ENCODE measurements at regions not wholly inside any gene's neighbourhood (a gene's known extent, or its start where the extent isn't known, plus 50 kb on each side); places are given as distances from the start of the nearest gene placed in this dataset.

- DNase-seq (ENCODE audit: low spot score) (no peak), ATAC-seq (ENCODE audit: low FRiP score) (no peak)
- TF ChIP-seq CTCF (IDR thresholded peaks at IDR 0.05), result no peak
These were observed 66.6 kb upstream of the C14orf180 start for GRCh38 chr14:104512771-104513640.

GRCh38 chr14:104513641-104514046, 65.9 kb upstream of the C14orf180 start:
- DNase-seq (ENCODE audit: low spot score), result no peak
- TF ChIP-seq CTCF (IDR thresholded peaks at IDR 0.05), result no peak
- ATAC-seq (ENCODE audit: low FRiP score), result no peak

GRCh38 chr14:104514156-104514848, 65.3 kb upstream of the C14orf180 start:
- DNase-seq (ENCODE audit: low spot score), result no peak
- TF ChIP-seq CTCF (IDR thresholded peaks at IDR 0.05), result no peak
- ATAC-seq (ENCODE audit: low FRiP score), result no peak

- no peak for TF ChIP-seq CTCF (IDR thresholded peaks at IDR 0.05)
- DNase-seq (ENCODE audit: low spot score) (no peak), ATAC-seq (ENCODE audit: low FRiP score) (no peak)
These were observed 64.3 kb upstream of the C14orf180 start for GRCh38 chr14:104515059-104515810.

GRCh38 chr14:104515811-104516780, 63.5 kb upstream of the C14orf180 start:
- DNase-seq (ENCODE audit: low spot score), result no peak
- no peak for ATAC-seq (ENCODE audit: low FRiP score)
- no peak for TF ChIP-seq CTCF (IDR thresholded peaks at IDR 0.05)

- ATAC-seq (ENCODE audit: low FRiP score), result no peak
- TF ChIP-seq CTCF (IDR thresholded peaks at IDR 0.05), result no peak
- DNase-seq (ENCODE audit: low spot score), result no peak
These were observed 62.7 kb upstream of the C14orf180 start for GRCh38 chr14:104516906-104517305.
